Nephron (organoid): ENCODE measurements at regions not wholly inside any gene's neighbourhood (a gene's known extent, or its start where the extent isn't known, plus 50 kb on each side); places are given as distances from the start of the nearest gene placed in this dataset.
"Not testable (repeated sequence)": the region's sequence is repeated elsewhere in the genome, so short reads cannot be mapped to it uniquely, and the experiment has no call there.

Source experiments
- H3K27ac Mint-ChIP-seq, 3 experiments: 2 replicates each; pipeline ENCODE4 v1.8.0; 2020; ENCODE audit warnings: mixed read lengths in 3 of 3, mild to moderate bottlenecking in 2 of 3, moderate library complexity in 1 of 3
- H3K27me3 Mint-ChIP-seq: 2 replicates; pipeline ENCODE4 v1.8.0; 2021; ENCODE audit warnings: low read depth, mild to moderate bottlenecking, moderate library complexity, mixed read lengths
- H3K36me3 Mint-ChIP-seq: 2 replicates; pipeline ENCODE4 v1.8.0; 2020; ENCODE audit warnings: low read depth, mixed read lengths
- H3K4me1 Mint-ChIP-seq: 2 replicates; pipeline ENCODE4 v1.8.0; 2020; ENCODE audit warnings: mixed read lengths
- H3K4me3 Mint-ChIP-seq, 3 experiments: 2 replicates each; pipeline ENCODE4 v1.8.0; 2020; ENCODE audit warnings: mild to moderate bottlenecking in 3 of 3, mixed read lengths in 3 of 3, moderate library complexity in 2 of 3
- H3K9me3 Mint-ChIP-seq: 2 replicates; pipeline ENCODE4 v1.8.0; 2020; ENCODE audit warnings: mixed read lengths
- CTCF ChIP-seq, 3 experiments: fragments of 200-600 bp; sonication (generic); IDR thresholded peaks; one replicate each; pipeline ENCODE4 v1.5.0; 2021; ENCODE audit warnings: antibody characterized with exemption in 3 of 3; ENCODE audit not compliant: unreplicated experiment in 3 of 3

- no peaks in the 10 kb centered on the region for H3K36me3 Mint-ChIP-seq
- no peak overlapping the region for H3K27ac Mint-ChIP-seq
- H3K9me3 Mint-ChIP-seq = no peaks in the 10 kb centered on the region
- H3K27me3 Mint-ChIP-seq = no peaks in the 10 kb centered on the region
- no peak overlapping the region for H3K4me3 Mint-ChIP-seq
- TF ChIP-seq CTCF (IDR thresholded peaks at IDR 0.05; ENCODE audit: unreplicated experiment in 3 of 3) = no peak
- no peaks in the 10 kb centered on the region for H3K4me1 Mint-ChIP-seq
Measured at GRCh38 chr7:121697731-121698316, 175.1 kb upstream of the PTPRZ1 start.

- Mint-ChIP-seq H3K27me3 (no peaks in the 10 kb centered on the region), H3K36me3 (no peaks in the 10 kb centered on the region), H3K4me1 (no peaks in the 10 kb centered on the region), H3K4me3 (no peak overlapping the region), H3K9me3 (no peaks in the 10 kb centered on the region), H3K27ac (no peak overlapping the region)
- TF ChIP-seq CTCF (IDR thresholded peaks at IDR 0.05; ENCODE audit: unreplicated experiment in 3 of 3) = no peak
Measured at GRCh38 chr7:121696954-121697353, 176.0 kb upstream of the PTPRZ1 start.

GRCh38 chr7:121689749-121690148 is 183.2 kb upstream of the PTPRZ1 start:
- TF ChIP-seq CTCF (IDR thresholded peaks at IDR 0.05; ENCODE audit: unreplicated experiment in 3 of 3) = no peak
- H3K36me3 Mint-ChIP-seq = no peaks in the 10 kb centered on the region
- H3K4me3 Mint-ChIP-seq = no peak overlapping the region
- no peaks in the 10 kb centered on the region for H3K4me1 Mint-ChIP-seq
- H3K27ac Mint-ChIP-seq = no peak overlapping the region
- no peaks in the 10 kb centered on the region for H3K27me3 Mint-ChIP-seq
- H3K9me3 Mint-ChIP-seq = no peaks in the 10 kb centered on the region

- no peak for TF ChIP-seq CTCF (IDR thresholded peaks at IDR 0.05; ENCODE audit: unreplicated experiment in 3 of 3)
- Mint-ChIP-seq H3K4me3 (no peak overlapping the region), H3K4me1 (no peaks in the 10 kb centered on the region), H3K27me3 (no peaks in the 10 kb centered on the region), H3K27ac (no peak overlapping the region), H3K9me3 (no peaks in the 10 kb centered on the region), H3K36me3 (no peaks in the 10 kb centered on the region)
Measured at GRCh38 chr7:121681700-121682099, 191.3 kb upstream of the PTPRZ1 start.

- H3K4me1 Mint-ChIP-seq = no peaks in the 10 kb centered on the region
- no peak for TF ChIP-seq CTCF (IDR thresholded peaks at IDR 0.05; ENCODE audit: unreplicated experiment in 3 of 3)
- H3K4me3 Mint-ChIP-seq = no peak overlapping the region
- no peaks in the 10 kb centered on the region for H3K27me3 Mint-ChIP-seq
- H3K9me3 Mint-ChIP-seq = no peaks in the 10 kb centered on the region
- H3K36me3 Mint-ChIP-seq = no peaks in the 10 kb centered on the region
- no peak overlapping the region for H3K27ac Mint-ChIP-seq
Measured at GRCh38 chr7:121676168-121676567, 196.8 kb upstream of the PTPRZ1 start.

GRCh38 chr7:121674455-121674854 is 198.5 kb upstream of the PTPRZ1 start:
- H3K4me3 Mint-ChIP-seq, H3K4me1 Mint-ChIP-seq, H3K27me3 Mint-ChIP-seq, H3K36me3 Mint-ChIP-seq, H3K9me3 Mint-ChIP-seq, H3K27ac Mint-ChIP-seq: not testable (repeated sequence)
